Smooth muscle cell (in vitro differentiated cells): ENCODE measurements at regions not wholly inside any gene's neighbourhood (a gene's known extent, or its start where the extent isn't known, plus 50 kb on each side); places are given as distances from the start of the nearest gene placed in this dataset.

Experiments used
- DNase-seq: peaks from one replicate; lab custom pipeline; 2025; ENCODE audit not compliant: unreplicated experiment; lab: John Stamatoyannopoulos, UW
- H2AFZ ChIP-seq: fragments of 200-600 bp; sonication (generic); 2 replicates; pipeline ENCODE4 v1.6.0; 2016; ENCODE audit warnings: antibody characterized with exemption, low read depth, mild to moderate bottlenecking
- H3F3A ChIP-seq: fragments of 200-600 bp; sonication (generic); 2 replicates; pipeline ENCODE4 v1.6.0; 2017; ENCODE audit warnings: antibody characterized with exemption, low read depth
- H3K27ac ChIP-seq: fragments of 200-600 bp; sonication (generic); 2 replicates; pipeline ENCODE4 v1.5.1; 2016; ENCODE audit warnings: low read depth, mild to moderate bottlenecking
- H3K27me3 ChIP-seq: fragments of 200-600 bp; sonication (generic); 2 replicates; pipeline ENCODE4 v1.6.1; 2016; ENCODE audit warnings: low read depth, mild to moderate bottlenecking
- H3K36me3 ChIP-seq: fragments of 200-600 bp; sonication (generic); 2 replicates; pipeline ENCODE4 v1.5.1; 2016; ENCODE audit warnings: low read depth
- H3K4me1 ChIP-seq: fragments of 200-600 bp; sonication (generic); 2 replicates; pipeline ENCODE4 v1.5.1; 2016; ENCODE audit warnings: low read depth
- H3K4me2 ChIP-seq: fragments of 200-600 bp; sonication (generic); 2 replicates; pipeline ENCODE4 v1.6.0; 2016; ENCODE audit warnings: mild to moderate bottlenecking
- H3K4me3 ChIP-seq: fragments of 200-600 bp; sonication (generic); 2 replicates; pipeline ENCODE4 v1.5.1; 2016; ENCODE audit warnings: mild to moderate bottlenecking
- H3K79me2 ChIP-seq: fragments of 200-600 bp; sonication (generic); 2 replicates; pipeline ENCODE4 v1.6.0; 2016; ENCODE audit warnings: low read depth, mild to moderate bottlenecking
- H3K9ac ChIP-seq: fragments of 200-600 bp; sonication (generic); 2 replicates; pipeline ENCODE4 v1.6.0; 2016; ENCODE audit warnings: low read depth
- H3K9me3 ChIP-seq: fragments of 200-600 bp; sonication (generic); replicated peaks from 2 replicates; pipeline ENCODE4 v1.5.1; 2016; ENCODE audit warnings: low read depth
- H4K20me1 ChIP-seq: fragments of 200-600 bp; sonication (generic); 2 replicates; pipeline ENCODE4 v1.6.0; 2016; ENCODE audit warnings: low read depth
- CTCF ChIP-seq: fragments of 200-600 bp; sonication (generic); IDR thresholded peaks from 2 replicates; pipeline ENCODE4 v1.5.1; 2017; ENCODE audit warnings: borderline replicate concordance, mild to moderate bottlenecking, antibody characterized with exemption; ENCODE audit not compliant: insufficient read depth, poor library complexity, severe bottlenecking
- WGBS: methylation state at CpG from one replicate; pipeline ENCODE4 v1.1.7; 2016; ENCODE audit warnings: low lambda C conversion rate; 5-methylcytosine and 5-hydroxymethylcytosine counted together

GRCh38 chr6:144683216-144684070 lies 398.3 kb downstream of the UTRN start:
- H3K4me3 ChIP-seq, result no peak overlapping the region
- no peaks in the 10 kb centered on the region for H3K4me1 ChIP-seq
- no peaks in the 10 kb centered on the region for H3K27me3 ChIP-seq
- H3F3A ChIP-seq, result no peaks in the 10 kb centered on the region
- no peak overlapping the region for H3K27ac ChIP-seq
- H4K20me1 ChIP-seq, result no peaks in the 10 kb centered on the region
- no peak for DNase-seq
- H3K36me3 ChIP-seq, result no peaks in the 10 kb centered on the region
- H3K9ac ChIP-seq, result no peak overlapping the region
- TF ChIP-seq CTCF, result no peak
- H3K4me2 ChIP-seq, result no peak overlapping the region
- H3K79me2 ChIP-seq, result no peaks in the 10 kb centered on the region
- no peak overlapping the region for H2AFZ ChIP-seq
- WGBS, result 88% methylated on average over 6 of the region's 6 CpGs
- no peaks in the 10 kb centered on the region for H3K9me3 ChIP-seq

GRCh38 chr6:144688713-144689112 lies 403.6 kb downstream of the UTRN start:
- Histone ChIP-seq H3K4me1 (no peaks in the 10 kb centered on the region), H3K4me3 (no peak overlapping the region), H3K36me3 (no peaks in the 10 kb centered on the region), H3K4me2 (no peak overlapping the region), H2AFZ (no peak overlapping the region), H3K79me2 (peaks cover 5% of the 10 kb centered on the region), H3K9me3 (peaks cover 6% of the 10 kb centered on the region), H3K9ac (no peak overlapping the region), H3K27ac (no peak overlapping the region), H4K20me1 (no peaks in the 10 kb centered on the region), H3K27me3 (no peaks in the 10 kb centered on the region), H3F3A (no peaks in the 10 kb centered on the region)
- DNase-seq, result no peak
- TF ChIP-seq CTCF, result no peak

- Histone ChIP-seq H3K36me3 (no peaks in the 10 kb centered on the region), H3K4me2 (no peak overlapping the region), H3K4me3 (no peak overlapping the region), H3K9me3 (peaks cover 6% of the 10 kb centered on the region), H3K9ac (no peak overlapping the region), H3F3A (no peaks in the 10 kb centered on the region), H3K4me1 (no peaks in the 10 kb centered on the region), H3K79me2 (peaks cover 5% of the 10 kb centered on the region), H4K20me1 (no peaks in the 10 kb centered on the region), H3K27ac (no peak overlapping the region), H3K27me3 (no peaks in the 10 kb centered on the region), H2AFZ (no peak overlapping the region)
- WGBS, result 94% methylated on average over 3 of the region's 3 CpGs
- DNase-seq, result no peak
- no peak for TF ChIP-seq CTCF
Measured at GRCh38 chr6:144689503-144690040, 404.4 kb downstream of the UTRN start.

- H3K9me3 ChIP-seq, result peaks cover 6% of the 10 kb centered on the region
- H3K27ac ChIP-seq, result no peak overlapping the region
- no CpG with 5 or more reads among the region's 1 CpG for WGBS
- H3K4me2 ChIP-seq, result no peak overlapping the region
- H3K27me3 ChIP-seq, result no peaks in the 10 kb centered on the region
- no peaks in the 10 kb centered on the region for H3K4me1 ChIP-seq
- H3F3A ChIP-seq, result no peaks in the 10 kb centered on the region
- H4K20me1 ChIP-seq, result no peaks in the 10 kb centered on the region
- no peak overlapping the region for H2AFZ ChIP-seq
- DNase-seq, result no peak
- TF ChIP-seq CTCF, result no peak
- no peak overlapping the region for H3K9ac ChIP-seq
- H3K4me3 ChIP-seq, result no peak overlapping the region
- no peaks in the 10 kb centered on the region for H3K36me3 ChIP-seq
- peaks cover 5% of the 10 kb centered on the region for H3K79me2 ChIP-seq
Measured at GRCh38 chr6:144690133-144690532, 405.0 kb downstream of the UTRN start.
